ENCODE measurements at regions not wholly inside any gene's neighbourhood (a gene's known extent, or its start where the extent isn't known, plus 50 kb on each side); places are given as distances from the start of the nearest gene placed in this dataset.

GRCh38 chr12:124432376-124432775, 135.0 kb downstream of the NCOR2 start:
- Histone ChIP-seq H4K20me1 (ENCODE audit: control insufficient read depth, insufficient read depth) (no peaks in the 10 kb centered on the region), H3K4me2 (ENCODE audit: control insufficient read depth, insufficient read depth) (no peak overlapping the region), H3K4me1 (ENCODE audit: control insufficient read depth, insufficient read depth, low read length) (no peaks in the 10 kb centered on the region), H3K27ac (ENCODE audit: control insufficient read depth, insufficient read depth) (no peak overlapping the region), H3K9ac (ENCODE audit: control insufficient read depth, insufficient read depth, low read length) (no peak overlapping the region), H3K27me3 (replicated peaks in 1 of 2; ENCODE audit: control insufficient read depth in 2 of 2, insufficient read depth in 2 of 2, low read length in 1 of 2) (no peaks in the 10 kb centered on the region), H2AFZ (ENCODE audit: control insufficient read depth, low read depth, low read length) (no peak overlapping the region), H3K4me3 (no peak overlapping the region), H3K79me2 (ENCODE audit: control insufficient read depth, insufficient read depth, low read length) (no peaks in the 10 kb centered on the region), H3K9me3 (replicated peaks; ENCODE audit: control insufficient read depth, insufficient read depth, low read length) (no peaks in the 10 kb centered on the region), H3K36me3 (ENCODE audit: control insufficient read depth in 2 of 2, insufficient read depth in 2 of 2, low read length in 1 of 2) (peaks cover 4 to 35% of the 10 kb centered on the region in 2 experiments; a peak in 3 of 4 replicates)
- intact Hi-C loops (cut with micrococcal nuclease; ENCODE audit: unreplicated experiment) (no loop called here), in situ Hi-C loops (cut with MboI) (no loop called here)
- ATAC-seq (no peak), DNase-seq (ENCODE audit: low read depth, low spot score) (no peak), FAIRE-seq (no peak)
- ChIA-PET SMC1A (ENCODE audit: uncharacterized antibody, unreplicated experiment) (no interaction called here), RAD21 (ENCODE audit: unreplicated experiment) (no interaction called here), CTCF (no interaction called here), POLR2A (no interaction called here)
- 85% methylated on average over 8 of the region's 8 CpGs for WGBS (ENCODE audit: insufficient coverage, insufficient replicate concordance, low lambda C conversion rate, missing lambda C conversion rate)
- BruUV-seq (replicated peaks), result no TSS peak
- no peak for TF ChIP-seq ZBTB33 (IDR thresholded peaks at IDR 0.05)
- TF ChIP-seq JUNB (IDR thresholded peaks at IDR 0.05), result no peak
- TF ChIP-seq ZNF592 (IDR thresholded peaks at IDR 0.05), result no peak
- no peak for TF ChIP-seq ELK1 (IDR thresholded peaks at IDR 0.05; ENCODE audit: low read depth, low read length)
- TF ChIP-seq SMAD5 (IDR thresholded peaks at IDR 0.05; ENCODE audit: low read depth), result no peak
- TF ChIP-seq BCL11A (IDR thresholded peaks at IDR 0.05; ENCODE audit: low read depth, low read length), result no peak
- TF ChIP-seq TBL1XR1 (IDR thresholded peaks at IDR 0.05; ENCODE audit: low read depth, low read length), result no peak
- TF ChIP-seq ESRRA (IDR thresholded peaks at IDR 0.05; ENCODE audit: low read length), result no peak
- no peak for TF ChIP-seq IRF5 (IDR thresholded peaks at IDR 0.05; ENCODE audit: borderline replicate concordance)
- TF ChIP-seq ATF2 (IDR thresholded peaks at IDR 0.05; ENCODE audit: low read length), result no peak
- TF ChIP-seq SUPT20H (IDR thresholded peaks at IDR 0.05; ENCODE audit: borderline replicate concordance, control insufficient read depth, low read depth, low read length), result no peak
- no peak for TF ChIP-seq DPF2 (IDR thresholded peaks at IDR 0.05)
- no peak for TF ChIP-seq PKNOX1 (IDR thresholded peaks at IDR 0.05)
- TF ChIP-seq TCF3 (IDR thresholded peaks at IDR 0.05; ENCODE audit: borderline replicate concordance, insufficient read depth, low read depth, low read length), result no peak
- TF ChIP-seq SRF (IDR thresholded peaks at IDR 0.05; ENCODE audit: low read depth in 2 of 2, low read length in 2 of 2), result no peak

All from GM12878 (cell line).